HEK293 (cell line): ENCODE measurements at regions not wholly inside any gene's neighbourhood (a gene's known extent, or its start where the extent isn't known, plus 50 kb on each side); places are given as distances from the start of the nearest gene placed in this dataset.

Source experiments
- BCL11A ChIP-seq: fragments of 450-650 bp; formaldehyde crosslinking; IDR thresholded peaks from 2 replicates; pipeline ENCODE4 v1.5.1; 2016; ENCODE audit warnings: low read depth, missing biosample characterization, missing genetic modification characterization
- CTCF ChIP-seq: fragments of 450-650 bp; formaldehyde crosslinking; IDR thresholded peaks from 2 replicates; pipeline ENCODE4 v1.5.1; 2016; ENCODE audit warnings: missing biosample characterization, missing genetic modification characterization
- MEIS1 ChIP-seq: sonication (generic); formaldehyde crosslinking; IDR thresholded peaks from 2 replicates; pipeline ENCODE4 v1.8.1; 2022; ENCODE audit warnings: missing genetic modification reagents, mild to moderate bottlenecking, borderline replicate concordance
- REPIN1 ChIP-seq: fragments of 450-650 bp; formaldehyde crosslinking; IDR thresholded peaks from 2 replicates; pipeline ENCODE4 v1.5.1; 2017; ENCODE audit warnings: missing biosample characterization, missing genetic modification characterization, low read depth
- REST ChIP-seq: fragments of 450-650 bp; formaldehyde crosslinking; IDR thresholded peaks from 2 replicates; pipeline ENCODE4 v1.5.1; 2016; ENCODE audit warnings: missing biosample characterization, missing genetic modification characterization
- ZNF26 ChIP-seq: fragments of 450-650 bp; formaldehyde crosslinking; IDR thresholded peaks from 2 replicates; pipeline ENCODE4 v1.5.1; 2016; ENCODE audit warnings: missing biosample characterization, missing genetic modification characterization
- ZNF274 ChIP-seq, 2 experiments: fragments of 200-500 bp in 1 of 2; fragments of 450-650 bp in 1 of 2; sonication (Bioruptor generic) in 1 of 2; formaldehyde crosslinking in 1 of 2; IDR thresholded peaks; 2 replicates each; pipeline versions ENCODE4 v1.5.1 to v1.6.1; 2014 to 2016; ENCODE audit warnings: borderline replicate concordance in 1 of 2, inconsistent platforms in 1 of 2, low read length in 1 of 2, missing biosample characterization in 1 of 2, missing genetic modification characterization in 1 of 2
- ZNF311 ChIP-seq: fragments of 450-650 bp; formaldehyde crosslinking; IDR thresholded peaks from 2 replicates; pipeline ENCODE4 v1.5.1; 2017; ENCODE audit warnings: missing biosample characterization, missing genetic modification characterization, borderline replicate concordance
- ZNF324 ChIP-seq: fragments of 450-650 bp; formaldehyde crosslinking; IDR thresholded peaks from 2 replicates; pipeline ENCODE4 v1.5.1; 2016; ENCODE audit warnings: missing biosample characterization, missing genetic modification characterization
- ZNF37A ChIP-seq: fragments of 450-650 bp; IDR thresholded peaks from 2 replicates; pipeline ENCODE4 v1.5.1; 2018; ENCODE audit warnings: missing biosample characterization, missing genetic modification characterization
- ZNF530 ChIP-seq: fragments of 450-650 bp; formaldehyde crosslinking; IDR thresholded peaks from 2 replicates; pipeline ENCODE4 v1.5.1; 2016; ENCODE audit warnings: low read depth, missing biosample characterization, missing genetic modification characterization
- ZNF707 ChIP-seq: fragments of 450-650 bp; formaldehyde crosslinking; IDR thresholded peaks from 2 replicates; pipeline ENCODE4 v1.5.1; 2016; ENCODE audit warnings: missing biosample characterization, missing genetic modification characterization
- ZNF76 ChIP-seq: fragments of 450-650 bp; formaldehyde crosslinking; IDR thresholded peaks from 2 replicates; pipeline ENCODE4; 2016; ENCODE audit warnings: low read depth, missing biosample characterization, missing genetic modification characterization, borderline replicate concordance
- ZSCAN30 ChIP-seq: fragments of 450-650 bp; IDR thresholded peaks from 2 replicates; pipeline ENCODE4 v1.5.1; 2018; ENCODE audit warnings: missing biosample characterization, mild to moderate bottlenecking, missing genetic modification characterization, moderate library complexity

- TF ChIP-seq REST (no peak), CTCF (tag by site-specific recombination) (no peak), ZNF274 (IDR thresholded peaks at IDR 0.05; ENCODE audit: low read length) (no peak), ZNF274 (tag by site-specific recombination; IDR thresholded peaks at IDR 0.05; ENCODE audit: borderline replicate concordance) (no peak), ZNF76 (no peak), REPIN1 (tag by site-specific recombination) (no peak), MEIS1 (CRISPR knock-in tag) (no peak), ZSCAN30 (tag by site-specific recombination) (no peak), BCL11A (tag by site-specific recombination) (no peak), ZNF324 (tag by site-specific recombination) (no peak), ZNF707 (tag by site-specific recombination) (no peak), ZNF26 (tag by site-specific recombination) (no peak), ZNF530 (tag by site-specific recombination) (no peak), ZNF311 (tag by site-specific recombination) (no peak), ZNF37A (tag by site-specific recombination) (no peak)
These were observed 199.9 kb downstream of the CXXC4 start for GRCh38 chr4:104294811-104295210.
